GM23338 (cell line): ENCODE measurements at regions not wholly inside any gene's neighbourhood (a gene's known extent, or its start where the extent isn't known, plus 50 kb on each side); places are given as distances from the start of the nearest gene placed in this dataset.

ENCODE experiments used
- ATAC-seq: fragments of 200-7000 bp; cut with Tn5 transposase; 3 replicates; pipeline ENCODE4 v1.9.1; 2020
- DNase-seq: peaks from one replicate; pipeline ENCODE4 v3.0.0-alpha.2; 2015; ENCODE audit warnings: low spot score
- H2AFZ ChIP-seq: fragments of 200-600 bp; sonication (generic); 2 replicates; pipeline ENCODE4 v1.8.0; 2016; ENCODE audit warnings: antibody characterized with exemption, mild to moderate bottlenecking, moderate library complexity
- H3F3A ChIP-seq: fragments of 200-600 bp; sonication (generic); replicated peaks from 2 replicates; pipeline ENCODE4 v1.8.0; 2017; ENCODE audit warnings: antibody characterized with exemption, mixed run types, low read depth
- H3K27ac ChIP-seq: fragments of 200-600 bp; sonication (generic); 2 replicates; pipeline ENCODE4 v1.6.1; 2016; ENCODE audit warnings: low read depth
- H3K27me3 ChIP-seq: fragments of 200-600 bp; sonication (generic); 2 replicates; pipeline ENCODE4 v1.8.0; 2016; ENCODE audit warnings: mild to moderate bottlenecking, mixed run types, moderate library complexity; ENCODE audit not compliant: insufficient read depth
- H3K36me3 ChIP-seq: fragments of 200-600 bp; sonication (generic); 2 replicates; pipeline ENCODE4 v1.8.0; 2016; ENCODE audit warnings: mild to moderate bottlenecking; ENCODE audit not compliant: insufficient read depth
- H3K4me1 ChIP-seq: fragments of 200-600 bp; sonication (generic); 2 replicates; pipeline ENCODE4 v1.8.0; 2016; ENCODE audit warnings: mild to moderate bottlenecking, moderate library complexity; ENCODE audit not compliant: insufficient read depth
- H3K4me2 ChIP-seq: fragments of 200-600 bp; sonication (generic); 2 replicates; pipeline ENCODE4 v1.7.1; 2017; ENCODE audit warnings: mixed run types
- H3K4me3 ChIP-seq: fragments of 200-600 bp; sonication (generic); 2 replicates; pipeline ENCODE4 v1.6.1; 2016; ENCODE audit warnings: mixed run types
- H3K79me2 ChIP-seq: fragments of 200-600 bp; sonication (generic); replicated peaks from 2 replicates; pipeline ENCODE4 v1.8.0; 2017; ENCODE audit warnings: mild to moderate bottlenecking; ENCODE audit not compliant: insufficient read depth
- H3K9me2 ChIP-seq: fragments of 200-600 bp; sonication (generic); 2 replicates; pipeline ENCODE4 v1.8.0; 2017; ENCODE audit not compliant: insufficient read depth
- H4K20me1 ChIP-seq: fragments of 200-600 bp; sonication (generic); replicated peaks from 2 replicates; pipeline ENCODE4 v1.8.0; 2017; ENCODE audit warnings: mild to moderate bottlenecking; ENCODE audit not compliant: insufficient read depth
- H3K27ac Mint-ChIP-seq: 2 replicates; pipeline ENCODE4 v1.8.0; 2020; ENCODE audit warnings: inconsistent platforms, mild to moderate bottlenecking, moderate library complexity, mixed read lengths
- H3K27me3 Mint-ChIP-seq: 3 replicates; pipeline ENCODE4 v1.8.0; 2022; ENCODE audit warnings: low read depth, mild to moderate bottlenecking, moderate library complexity, mixed read lengths, inconsistent platforms; ENCODE audit not compliant: insufficient read depth, poor library complexity
- H3K36me3 Mint-ChIP-seq: 3 replicates; pipeline ENCODE4 v1.8.0; 2021; ENCODE audit warnings: low read depth, mild to moderate bottlenecking, inconsistent platforms, moderate library complexity, mixed read lengths
- H3K4me1 Mint-ChIP-seq: 3 replicates; pipeline ENCODE4 v1.8.0; 2020; ENCODE audit warnings: mild to moderate bottlenecking, inconsistent platforms, mixed read lengths
- H3K4me3 Mint-ChIP-seq: 3 replicates; pipeline ENCODE4 v1.8.0; 2021; ENCODE audit warnings: moderate library complexity, mild to moderate bottlenecking, inconsistent platforms, mixed read lengths
- H3K9me3 Mint-ChIP-seq: 3 replicates; pipeline ENCODE4 v1.8.0; 2020; ENCODE audit warnings: moderate library complexity, mild to moderate bottlenecking, inconsistent platforms, mixed read lengths
- CREB1 ChIP-seq: fragments of 250-450 bp; sonication (Bioruptor Pico); IDR thresholded peaks from 2 replicates; pipeline ENCODE4 v1.5.0; 2020; ENCODE audit warnings: low read depth, mild to moderate bottlenecking, moderate library complexity
- EZH2 ChIP-seq: fragments of 200-600 bp; sonication (generic); IDR thresholded peaks from one replicate; pipeline ENCODE4 v1.8.0; 2017; ENCODE audit warnings: antibody characterized with exemption, mild to moderate bottlenecking, low read depth; ENCODE audit not compliant: unreplicated experiment
- EZH2phosphoT487 ChIP-seq: fragments of 200-600 bp; sonication (generic); IDR thresholded peaks from one replicate; pipeline ENCODE4 v1.8.1; 2018; ENCODE audit warnings: antibody characterized with exemption; ENCODE audit not compliant: unreplicated experiment
- POLR2AphosphoS5 ChIP-seq: IDR thresholded peaks from 2 replicates; pipeline ENCODE4 v1.6.1; 2016; ENCODE audit warnings: antibody characterized with exemption, low read depth
- REST ChIP-seq: IDR thresholded peaks from one replicate; pipeline ENCODE4 v1.6.1; 2018; ENCODE audit warnings: antibody characterized with exemption; ENCODE audit not compliant: unreplicated experiment
- STAT1 ChIP-seq: IDR thresholded peaks from one replicate; pipeline ENCODE4 v1.6.1; 2016; ENCODE audit warnings: antibody characterized with exemption; ENCODE audit not compliant: unreplicated experiment
- ZNF462 ChIP-seq: fragments of 250-450 bp; sonication (Bioruptor Pico); IDR thresholded peaks from 2 replicates; pipeline ENCODE4 v1.5.0; 2020; ENCODE audit warnings: mild to moderate bottlenecking, moderate library complexity

- DNase-seq, result no peak
- Histone ChIP-seq H3K36me3 (0 out of 2 replicates have a peak, but pooled peaks cover 3% of the 10 kb centered on the region), H3K9me2 (peaks cover 6% of the 10 kb centered on the region; the same call in 1 of the 2 replicates), H3K79me2 (no peaks in the 10 kb centered on the region), H3F3A (no peaks in the 10 kb centered on the region), H3K4me3 (no peak overlapping the region), H3K27me3 (no peaks in the 10 kb centered on the region), H3K4me1 (no peaks in the 10 kb centered on the region), H4K20me1 (no peaks in the 10 kb centered on the region), H2AFZ (no peak overlapping the region), H3K27ac (no peak overlapping the region), H3K4me2 (no peak overlapping the region)
- TF ChIP-seq STAT1 (no peak), EZH2 (no peak), REST (no peak), POLR2AphosphoS5 (no peak), ZNF462 (CRISPR knock-in tag) (no peak), CREB1 (CRISPR knock-in tag) (no peak), EZH2phosphoT487 (no peak)
- H3K4me3 Mint-ChIP-seq, result no peak overlapping the region
- ATAC-seq, result no peak
- H3K9me3 Mint-ChIP-seq, result peaks cover 45% of the 10 kb centered on the region
- H3K36me3 Mint-ChIP-seq, result peaks cover 30% of the 10 kb centered on the region; the same call in 2 of the 3 replicates
- H3K4me1 Mint-ChIP-seq, result no peaks in the 10 kb centered on the region
- H3K27me3 Mint-ChIP-seq, result no peaks in the 10 kb centered on the region
- H3K27ac Mint-ChIP-seq, result no peak overlapping the region
Observed at GRCh38 chr9:80569236-80569635, 997.5 kb downstream of the TLE4 start.
